ENCODE measurements at regions not wholly inside any gene's neighbourhood (a gene's known extent, or its start where the extent isn't known, plus 50 kb on each side); places are given as distances from the start of the nearest gene placed in this dataset.

- H3K4me3 ChIP-seq (ENCODE audit: low read depth, low read length), result no peak overlapping the region
- no peak for DNase-seq (ENCODE audit: low read depth)
- TF ChIP-seq, protein P1, sequence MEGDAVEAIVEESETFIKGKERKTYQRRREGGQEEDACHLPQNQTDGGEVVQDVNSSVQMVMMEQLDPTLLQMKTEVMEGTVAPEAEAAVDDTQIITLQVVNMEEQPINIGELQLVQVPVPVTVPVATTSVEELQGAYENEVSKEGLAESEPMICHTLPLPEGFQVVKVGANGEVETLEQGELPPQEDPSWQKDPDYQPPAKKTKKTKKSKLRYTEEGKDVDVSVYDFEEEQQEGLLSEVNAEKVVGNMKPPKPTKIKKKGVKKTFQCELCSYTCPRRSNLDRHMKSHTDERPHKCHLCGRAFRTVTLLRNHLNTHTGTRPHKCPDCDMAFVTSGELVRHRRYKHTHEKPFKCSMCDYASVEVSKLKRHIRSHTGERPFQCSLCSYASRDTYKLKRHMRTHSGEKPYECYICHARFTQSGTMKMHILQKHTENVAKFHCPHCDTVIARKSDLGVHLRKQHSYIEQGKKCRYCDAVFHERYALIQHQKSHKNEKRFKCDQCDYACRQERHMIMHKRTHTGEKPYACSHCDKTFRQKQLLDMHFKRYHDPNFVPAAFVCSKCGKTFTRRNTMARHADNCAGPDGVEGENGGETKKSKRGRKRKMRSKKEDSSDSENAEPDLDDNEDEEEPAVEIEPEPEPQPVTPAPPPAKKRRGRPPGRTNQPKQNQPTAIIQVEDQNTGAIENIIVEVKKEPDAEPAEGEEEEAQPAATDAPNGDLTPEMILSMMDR (IDR thresholded peaks at IDR 0.05; ENCODE audit: low read depth, low read length, missing control alignments), result no peak
Observed at GRCh38 chr5:161084115-161084514, 232.1 kb upstream of the ATP10B start.

DNA sequence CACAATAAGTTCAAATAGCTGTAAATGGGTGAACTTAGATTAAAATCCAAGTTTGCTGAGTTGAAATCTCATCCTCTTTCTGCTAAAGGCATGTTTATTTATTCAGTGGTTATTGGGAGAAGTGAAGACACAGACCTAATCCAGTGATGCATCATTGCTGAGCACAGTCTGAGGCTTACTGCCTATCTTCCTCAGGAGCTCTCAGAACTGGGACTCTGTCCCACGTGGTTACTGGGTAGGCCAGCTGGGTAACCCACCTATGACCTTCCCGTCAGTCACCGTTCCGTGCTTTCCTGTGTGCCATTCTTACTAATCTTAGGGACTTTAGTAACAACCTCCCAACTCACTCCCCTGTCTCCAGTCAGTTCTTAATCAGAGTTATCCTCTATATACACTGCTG lies 226.8 kb upstream of the ATP10B start:
- DNase-seq (ENCODE audit: low read depth), result no peak
- H3K4me3 ChIP-seq (ENCODE audit: low read depth, low read length), result no peak overlapping the region
- TF ChIP-seq, protein P1 (IDR thresholded peaks at IDR 0.05; ENCODE audit: low read depth, low read length, missing control alignments), result no peak

- no peak for DNase-seq (ENCODE audit: low read depth)
- H3K4me3 ChIP-seq (ENCODE audit: low read depth, low read length), result no peak overlapping the region
- TF ChIP-seq, protein P1 (IDR thresholded peaks at IDR 0.05; ENCODE audit: low read depth, low read length, missing control alignments), result no peak
Observed at GRCh38 chr5:161077936-161078545, 226.0 kb upstream of the ATP10B start.

- TF ChIP-seq, protein P1 (IDR thresholded peaks at IDR 0.05; ENCODE audit: low read depth, low read length, missing control alignments), result no peak
- H3K4me3 ChIP-seq (ENCODE audit: low read depth, low read length), result no peak overlapping the region
- no peak for DNase-seq (ENCODE audit: low read depth)
Observed at GRCh38 chr5:161077496-161077895, 225.5 kb upstream of the ATP10B start.

- TF ChIP-seq, protein P1 (IDR thresholded peaks at IDR 0.05; ENCODE audit: low read depth, low read length, missing control alignments), result no peak
- H3K4me3 ChIP-seq (ENCODE audit: low read depth, low read length), result no peak overlapping the region
- no peak for DNase-seq (ENCODE audit: low read depth)
Observed at GRCh38 chr5:161064781-161065180, 212.8 kb upstream of the ATP10B start.

GRCh38 chr5:161064297-161064696 lies 212.3 kb upstream of the ATP10B start:
- TF ChIP-seq, protein P1 (IDR thresholded peaks at IDR 0.05; ENCODE audit: low read depth, low read length, missing control alignments), result no peak
- no peak overlapping the region for H3K4me3 ChIP-seq (ENCODE audit: low read depth, low read length)
- no peak for DNase-seq (ENCODE audit: low read depth)

DNA sequence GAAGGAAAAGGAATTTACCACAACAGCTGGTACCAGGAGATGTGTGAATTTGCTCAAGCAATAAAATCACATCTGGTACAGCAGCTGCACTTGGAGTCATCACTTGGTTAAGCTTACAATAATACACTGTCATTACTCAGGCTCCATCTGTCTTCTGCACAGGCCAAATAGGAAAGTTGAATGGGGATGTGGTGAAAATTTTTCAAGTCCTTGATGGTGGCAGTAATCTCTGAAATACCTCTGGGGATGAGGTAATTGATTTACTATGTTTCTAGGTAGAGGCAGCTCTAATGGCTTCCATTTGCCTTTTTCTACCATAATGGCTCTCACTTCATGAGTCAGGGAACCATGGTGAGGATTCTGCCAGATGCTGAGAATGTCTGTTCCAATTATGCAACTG lies 206.8 kb upstream of the ATP10B start:
- DNase-seq (ENCODE audit: low read depth), result no peak
- TF ChIP-seq, protein P1 (IDR thresholded peaks at IDR 0.05; ENCODE audit: low read depth, low read length, missing control alignments), result no peak
- no peak overlapping the region for H3K4me3 ChIP-seq (ENCODE audit: low read depth, low read length)

Data from GM12864 (cell line).